ENCODE measurements at regions not wholly inside any gene's neighbourhood (a gene's known extent, or its start where the extent isn't known, plus 50 kb on each side); places are given as distances from the start of the nearest gene placed in this dataset.

DNA sequence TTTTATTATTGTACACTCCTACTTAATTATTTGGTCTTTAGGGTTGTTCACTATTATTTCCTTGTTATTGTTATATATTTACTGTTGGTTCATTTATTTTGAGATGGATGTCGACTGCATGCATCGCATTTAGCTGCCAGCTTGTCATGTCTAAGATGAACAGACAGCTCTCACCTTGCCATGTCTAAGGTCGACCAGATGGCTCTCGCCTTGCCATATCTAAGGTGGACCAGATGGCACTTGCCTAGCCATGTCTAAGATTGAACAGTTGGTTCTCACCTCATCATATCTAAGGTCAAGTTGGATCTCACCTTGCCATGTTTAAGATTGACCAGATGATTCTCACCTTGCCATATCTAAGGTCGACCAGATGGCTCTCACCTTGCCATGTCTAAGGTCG lies 1440.9 kb downstream of the UQCRFS1 start:
- no peak for DNase-seq
- Histone ChIP-seq H3K4me1 (ENCODE audit: insufficient read depth, low read length) (no peaks in the 10 kb centered on the region), H3K4me3 (ENCODE audit: low read length in 2 of 2) (no peak overlapping the region), H3K27ac (ENCODE audit: low read depth, low read length) (no peak overlapping the region), H3K9me3 (ENCODE audit: control insufficient read depth in 1 of 2, low read length in 2 of 2) (peaks cover 6 to 35% of the 10 kb centered on the region in 2 donors), H3K27me3 (ENCODE audit: insufficient read depth, low read length) (no peaks in the 10 kb centered on the region), H3K36me3 (ENCODE audit: insufficient read depth, low read length) (no peaks in the 10 kb centered on the region)
- POLR2A ChIA-PET (ENCODE audit: partially characterized antibody) = no interaction called here
- intact Hi-C loops (cut with micrococcal nuclease) = no loop called here
- Mint-ChIP-seq H3K4me3 (no peak overlapping the region), H3K36me3 (peaks cover 38 to 40% of the 10 kb centered on the region in 2 donors), H3K27me3 (no peaks in the 10 kb centered on the region), H3K9me3 (peaks cover 16 to 100% (median 90%) of the 10 kb centered on the region in 8 donors), H3K27ac (no peak overlapping the region), H3K4me1 (no peaks in the 10 kb centered on the region)
- CTCF ChIA-PET (ENCODE audit: partially characterized antibody) = no interaction called here

- no peaks in the 10 kb centered on the region for H3K4me1 Mint-ChIP-seq
- Histone ChIP-seq H3K27ac (ENCODE audit: low read depth, low read length) (no peak overlapping the region), H3K4me3 (ENCODE audit: low read length in 2 of 2) (no peak overlapping the region), H3K36me3 (ENCODE audit: insufficient read depth, low read length) (no peaks in the 10 kb centered on the region), H3K4me1 (ENCODE audit: insufficient read depth, low read length) (no peaks in the 10 kb centered on the region), H3K9me3 (ENCODE audit: control insufficient read depth in 1 of 2, low read length in 2 of 2) (peaks cover 6 to 44% of the 10 kb centered on the region in 2 donors), H3K27me3 (ENCODE audit: insufficient read depth, low read length) (no peaks in the 10 kb centered on the region)
- no peak overlapping the region for H3K27ac Mint-ChIP-seq
- H3K36me3 Mint-ChIP-seq = peaks cover 21 to 26% of the 10 kb centered on the region in 2 donors
- no peak overlapping the region for H3K4me3 Mint-ChIP-seq
- ChIA-PET POLR2A (ENCODE audit: partially characterized antibody) (no interaction called here), CTCF (ENCODE audit: partially characterized antibody) (no interaction called here)
- intact Hi-C loops (cut with micrococcal nuclease) = no loop called here
- DNase-seq = no peak
- no peaks in the 10 kb centered on the region for H3K27me3 Mint-ChIP-seq
- peaks cover 13 to 100% (median 93%) of the 10 kb centered on the region in 8 donors for H3K9me3 Mint-ChIP-seq
Measured at GRCh38 chr19:27770095-27770494, 1442.9 kb downstream of the UQCRFS1 start.

- no peaks in the 10 kb centered on the region for H3K36me3 ChIP-seq (ENCODE audit: insufficient read depth, low read length)
- ChIA-PET CTCF (ENCODE audit: partially characterized antibody) (no interaction called here), POLR2A (ENCODE audit: partially characterized antibody) (no interaction called here)
- no peak for DNase-seq
- H3K4me3 Mint-ChIP-seq = no peak overlapping the region
- H3K9me3 ChIP-seq (ENCODE audit: control insufficient read depth in 1 of 2, low read length in 2 of 2) = peaks cover 0 to 40% of the 10 kb centered on the region in 2 donors
- no peaks in the 10 kb centered on the region for H3K27me3 Mint-ChIP-seq
- no peak overlapping the region for H3K27ac ChIP-seq (ENCODE audit: low read depth, low read length)
- H3K27ac Mint-ChIP-seq = no peak overlapping the region
- H3K4me1 ChIP-seq (ENCODE audit: insufficient read depth, low read length) = no peaks in the 10 kb centered on the region
- H3K36me3 Mint-ChIP-seq = peaks cover 4 to 17% of the 10 kb centered on the region in 2 donors
- no peak overlapping the region for H3K4me3 ChIP-seq (ENCODE audit: low read length in 2 of 2)
- H3K4me1 Mint-ChIP-seq = no peaks in the 10 kb centered on the region
- intact Hi-C loops (cut with micrococcal nuclease) = no loop called here
- H3K27me3 ChIP-seq (ENCODE audit: insufficient read depth, low read length) = no peaks in the 10 kb centered on the region
- H3K9me3 Mint-ChIP-seq = peaks cover 22 to 100% (median 90%) of the 10 kb centered on the region in 8 donors
Measured at GRCh38 chr19:27767234-27767633, 1445.7 kb downstream of the UQCRFS1 start.

- no peak overlapping the region for H3K4me3 Mint-ChIP-seq
- Histone ChIP-seq H3K36me3 (ENCODE audit: insufficient read depth, low read length) (no peaks in the 10 kb centered on the region), H3K4me1 (ENCODE audit: insufficient read depth, low read length) (no peaks in the 10 kb centered on the region), H3K9me3 (ENCODE audit: control insufficient read depth in 1 of 2, low read length in 2 of 2) (peaks cover 0 to 37% of the 10 kb centered on the region in 2 donors), H3K27me3 (ENCODE audit: insufficient read depth, low read length) (no peaks in the 10 kb centered on the region), H3K27ac (ENCODE audit: low read depth, low read length) (no peak overlapping the region), H3K4me3 (ENCODE audit: low read length in 2 of 2) (no peak overlapping the region)
- no peaks in the 10 kb centered on the region for H3K27me3 Mint-ChIP-seq
- ChIA-PET POLR2A (ENCODE audit: partially characterized antibody) (no interaction called here), CTCF (ENCODE audit: partially characterized antibody) (no interaction called here)
- intact Hi-C loops (cut with micrococcal nuclease) = no loop called here
- H3K9me3 Mint-ChIP-seq = peaks cover 18 to 100% (median 87%) of the 10 kb centered on the region in 8 donors
- no peak for DNase-seq
- peaks cover 4 to 13% of the 10 kb centered on the region in 2 donors for H3K36me3 Mint-ChIP-seq
- no peak overlapping the region for H3K27ac Mint-ChIP-seq
- H3K4me1 Mint-ChIP-seq = no peaks in the 10 kb centered on the region
Measured at GRCh38 chr19:27765912-27766725, 1446.8 kb downstream of the UQCRFS1 start.

GRCh38 chr19:27765397-27765796 lies 1447.6 kb downstream of the UQCRFS1 start:
- H3K9me3 ChIP-seq (ENCODE audit: control insufficient read depth in 1 of 2, low read length in 2 of 2) = peaks cover 0 to 32% of the 10 kb centered on the region in 2 donors
- H3K9me3 Mint-ChIP-seq = peaks cover 19 to 99% (median 87%) of the 10 kb centered on the region in 8 donors
- H3K27me3 Mint-ChIP-seq = no peaks in the 10 kb centered on the region

DNA sequence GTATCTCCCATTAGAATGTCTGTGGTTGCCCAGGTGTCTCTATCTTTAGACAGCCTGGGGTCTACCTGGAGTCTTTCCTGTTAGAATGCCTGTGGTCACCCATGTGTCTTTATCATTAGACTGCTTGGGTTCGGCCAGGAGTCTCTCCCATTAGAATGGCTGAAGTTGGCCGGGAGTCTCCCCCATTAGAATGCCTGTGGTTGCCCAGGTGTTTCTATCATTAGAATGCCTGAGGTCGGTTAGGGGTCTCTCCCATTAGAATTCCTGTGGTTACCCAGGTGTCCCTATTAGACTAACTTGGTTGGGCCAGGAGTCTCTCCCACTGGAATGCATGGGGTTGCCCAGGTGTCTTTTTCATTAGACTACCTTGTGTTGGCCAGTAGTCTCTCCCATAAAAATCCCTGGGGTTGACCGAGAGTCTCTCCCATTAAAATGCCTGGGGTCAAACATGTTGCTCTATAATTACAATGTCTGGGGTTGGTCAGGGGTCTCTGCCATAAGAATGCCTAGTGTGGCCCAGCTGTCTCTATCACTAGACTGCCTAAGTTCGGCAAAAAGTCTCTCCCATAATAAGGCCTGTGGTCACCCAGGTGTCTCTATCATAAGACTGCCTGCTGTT lies 1448.7 kb downstream of the UQCRFS1 start:
- Mint-ChIP-seq H3K27me3 (no peaks in the 10 kb centered on the region), H3K27ac (no peak overlapping the region), H3K4me3 (no peak overlapping the region), H3K4me1 (no peaks in the 10 kb centered on the region), H3K36me3 (peaks cover 0 to 9% of the 10 kb centered on the region in 2 donors), H3K9me3 (peaks cover 17 to 98% (median 84%) of the 10 kb centered on the region in 8 donors)
- H3K4me3 ChIP-seq (ENCODE audit: low read length in 2 of 2) = no peak overlapping the region
- DNase-seq = no peak
- intact Hi-C loops (cut with micrococcal nuclease) = no loop called here
- ChIA-PET CTCF (ENCODE audit: partially characterized antibody) (no interaction called here), POLR2A (ENCODE audit: partially characterized antibody) (no interaction called here)
- H3K27me3 ChIP-seq (ENCODE audit: insufficient read depth, low read length) = no peaks in the 10 kb centered on the region
- H3K36me3 ChIP-seq (ENCODE audit: insufficient read depth, low read length) = no peaks in the 10 kb centered on the region
- no peak overlapping the region for H3K27ac ChIP-seq (ENCODE audit: low read depth, low read length)
- peaks cover 0 to 31% of the 10 kb centered on the region in 2 donors for H3K9me3 ChIP-seq (ENCODE audit: control insufficient read depth in 1 of 2, low read length in 2 of 2)
- no peaks in the 10 kb centered on the region for H3K4me1 ChIP-seq (ENCODE audit: insufficient read depth, low read length)

More at GRCh38 chr19:27765397-27765796, 1447.6 kb downstream of the UQCRFS1 start:
- Histone ChIP-seq H3K4me3 (ENCODE audit: low read length in 2 of 2) (no peak overlapping the region), H3K4me1 (ENCODE audit: insufficient read depth, low read length) (no peaks in the 10 kb centered on the region), H3K27me3 (ENCODE audit: insufficient read depth, low read length) (no peaks in the 10 kb centered on the region), H3K36me3 (ENCODE audit: insufficient read depth, low read length) (no peaks in the 10 kb centered on the region), H3K27ac (ENCODE audit: low read depth, low read length) (no peak overlapping the region)
- Mint-ChIP-seq H3K4me1 (no peaks in the 10 kb centered on the region), H3K27ac (no peak overlapping the region), H3K4me3 (no peak overlapping the region), H3K36me3 (peaks cover 4 to 9% of the 10 kb centered on the region in 2 donors)
- POLR2A ChIA-PET (ENCODE audit: partially characterized antibody) = no interaction called here
- CTCF ChIA-PET (ENCODE audit: partially characterized antibody) = no interaction called here
- intact Hi-C loops (cut with micrococcal nuclease) = no loop called here
- no peak for DNase-seq

DNA sequence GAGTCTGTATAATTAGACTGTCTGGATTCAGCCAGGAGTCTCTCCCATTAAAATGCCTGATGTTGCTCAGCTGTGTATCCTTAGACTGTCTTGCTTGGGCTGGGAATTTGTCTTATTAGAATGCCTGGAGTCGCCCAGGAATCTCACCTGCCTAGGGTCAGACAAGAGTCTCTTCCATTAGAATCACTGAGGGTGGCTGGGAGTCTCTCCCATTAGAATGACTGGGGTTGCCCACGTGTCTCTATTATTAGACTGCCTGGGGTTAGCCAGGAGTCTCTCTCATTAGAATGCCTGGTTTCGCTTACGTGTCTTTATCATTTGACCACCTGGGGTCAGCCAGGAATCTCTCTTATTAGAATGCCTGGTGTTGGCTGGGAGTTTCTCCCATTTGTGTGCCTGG lies 1450.0 kb downstream of the UQCRFS1 start:
- Histone ChIP-seq H3K27ac (ENCODE audit: low read depth, low read length) (no peak overlapping the region), H3K9me3 (ENCODE audit: control insufficient read depth in 1 of 2, low read length in 2 of 2) (peaks cover 0 to 31% of the 10 kb centered on the region in 2 donors), H3K4me3 (ENCODE audit: low read length in 2 of 2) (no peak overlapping the region), H3K4me1 (ENCODE audit: insufficient read depth, low read length) (no peaks in the 10 kb centered on the region), H3K36me3 (ENCODE audit: insufficient read depth, low read length) (no peaks in the 10 kb centered on the region), H3K27me3 (ENCODE audit: insufficient read depth, low read length) (no peaks in the 10 kb centered on the region)
- no peak for DNase-seq
- Mint-ChIP-seq H3K9me3 (peaks cover 17 to 98% (median 81%) of the 10 kb centered on the region in 8 donors), H3K36me3 (peaks cover 0 to 11% of the 10 kb centered on the region in 2 donors), H3K4me1 (no peaks in the 10 kb centered on the region), H3K4me3 (peak overlapping the region in 1 of 8 donors; percentile 36), H3K27ac (no peak overlapping the region), H3K27me3 (no peaks in the 10 kb centered on the region)
- ChIA-PET CTCF (ENCODE audit: partially characterized antibody) (no interaction called here), POLR2A (ENCODE audit: partially characterized antibody) (no interaction called here)
- intact Hi-C loops (cut with micrococcal nuclease) = no loop called here
